ENCODE measurements at regions not wholly inside any gene's neighbourhood (a gene's known extent, or its start where the extent isn't known, plus 50 kb on each side); places are given as distances from the start of the nearest gene placed in this dataset.
"Not testable (repeated sequence)": the region's sequence is repeated elsewhere in the genome, so short reads cannot be mapped to it uniquely, and the experiment has no call there.

GRCh38 chr4:38387819-38388218 is 276.2 kb upstream of the KLF3 start:
- Mint-ChIP-seq H3K27me3 (ENCODE audit: insufficient read depth) (no peaks in the 10 kb centered on the region), H3K9me3 (peaks cover 28% of the 10 kb centered on the region), H3K4me3 (no peak overlapping the region), H3K27ac (no peak overlapping the region), H3K4me1 (ENCODE audit: low read depth) (no peaks in the 10 kb centered on the region), H3K36me3 (ENCODE audit: low read depth) (peaks cover 8% of the 10 kb centered on the region)
- intact Hi-C loops (cut with micrococcal nuclease): no loop called here
- no peak for DNase-seq (ENCODE audit: low spot score)

GRCh38 chr4:38388907-38389306 is 275.1 kb upstream of the KLF3 start:
- H3K4me3 Mint-ChIP-seq; intact Hi-C loops (cut with micrococcal nuclease); H3K4me1 Mint-ChIP-seq (ENCODE audit: low read depth); DNase-seq (ENCODE audit: low spot score); H3K27ac Mint-ChIP-seq; H3K27me3 Mint-ChIP-seq (ENCODE audit: insufficient read depth); H3K36me3 Mint-ChIP-seq (ENCODE audit: low read depth): not testable (repeated sequence)
- peaks cover 28% of the 10 kb centered on the region for H3K9me3 Mint-ChIP-seq

GRCh38 chr4:38390969-38391545 is 272.9 kb upstream of the KLF3 start:
- H3K27me3 Mint-ChIP-seq (ENCODE audit: insufficient read depth): no peaks in the 10 kb centered on the region
- H3K9me3 Mint-ChIP-seq: peaks cover 28% of the 10 kb centered on the region
- H3K36me3 Mint-ChIP-seq (ENCODE audit: low read depth): peaks cover 8% of the 10 kb centered on the region
- H3K4me3 Mint-ChIP-seq: no peak overlapping the region
- no peak for DNase-seq (ENCODE audit: low spot score)
- intact Hi-C loops (cut with micrococcal nuclease): no loop called here
- H3K27ac Mint-ChIP-seq: no peak overlapping the region
- no peaks in the 10 kb centered on the region for H3K4me1 Mint-ChIP-seq (ENCODE audit: low read depth)

GRCh38 chr4:38392223-38392855 is 271.7 kb upstream of the KLF3 start:
- no peak overlapping the region for H3K4me3 Mint-ChIP-seq
- no peaks in the 10 kb centered on the region for H3K4me1 Mint-ChIP-seq (ENCODE audit: low read depth)
- H3K27me3 Mint-ChIP-seq (ENCODE audit: insufficient read depth): no peaks in the 10 kb centered on the region
- no peak overlapping the region for H3K27ac Mint-ChIP-seq
- no peak for DNase-seq (ENCODE audit: low spot score)
- peaks cover 8% of the 10 kb centered on the region for H3K36me3 Mint-ChIP-seq (ENCODE audit: low read depth)
- peaks cover 28% of the 10 kb centered on the region for H3K9me3 Mint-ChIP-seq
- intact Hi-C loops (cut with micrococcal nuclease): no loop called here

GRCh38 chr4:38396091-38396490 is 267.9 kb upstream of the KLF3 start:
- H3K36me3 Mint-ChIP-seq (ENCODE audit: low read depth): peaks cover 6% of the 10 kb centered on the region
- DNase-seq (ENCODE audit: low spot score): no peak
- H3K4me3 Mint-ChIP-seq: no peak overlapping the region
- H3K9me3 Mint-ChIP-seq: peaks cover 22% of the 10 kb centered on the region
- intact Hi-C loops (cut with micrococcal nuclease): no loop called here
- H3K27me3 Mint-ChIP-seq (ENCODE audit: insufficient read depth): no peaks in the 10 kb centered on the region
- H3K4me1 Mint-ChIP-seq (ENCODE audit: low read depth): no peaks in the 10 kb centered on the region
- no peak overlapping the region for H3K27ac Mint-ChIP-seq

GRCh38 chr4:38396845-38397547 is 267.0 kb upstream of the KLF3 start:
- no peak overlapping the region for H3K27ac Mint-ChIP-seq
- no peak overlapping the region for H3K4me3 Mint-ChIP-seq
- H3K36me3 Mint-ChIP-seq (ENCODE audit: low read depth): peaks cover 2% of the 10 kb centered on the region
- H3K9me3 Mint-ChIP-seq: peaks cover 15% of the 10 kb centered on the region
- no peaks in the 10 kb centered on the region for H3K27me3 Mint-ChIP-seq (ENCODE audit: insufficient read depth)
- DNase-seq (ENCODE audit: low spot score): no peak
- intact Hi-C loops (cut with micrococcal nuclease): no loop called here
- no peaks in the 10 kb centered on the region for H3K4me1 Mint-ChIP-seq (ENCODE audit: low read depth)

GRCh38 chr4:38400946-38401345 is 263.1 kb upstream of the KLF3 start:
- DNase-seq (ENCODE audit: low spot score): no peak
- no peak overlapping the region for H3K4me3 Mint-ChIP-seq
- no peaks in the 10 kb centered on the region for H3K27me3 Mint-ChIP-seq (ENCODE audit: insufficient read depth)
- peaks cover 19% of the 10 kb centered on the region for H3K9me3 Mint-ChIP-seq
- intact Hi-C loops (cut with micrococcal nuclease): no loop called here
- H3K4me1 Mint-ChIP-seq (ENCODE audit: low read depth): no peaks in the 10 kb centered on the region
- H3K27ac Mint-ChIP-seq: no peak overlapping the region
- H3K36me3 Mint-ChIP-seq (ENCODE audit: low read depth): peaks cover 4% of the 10 kb centered on the region

GRCh38 chr4:38406243-38406642 is 257.8 kb upstream of the KLF3 start:
- Mint-ChIP-seq H3K4me1 (ENCODE audit: low read depth) (no peaks in the 10 kb centered on the region), H3K9me3 (peaks cover 9% of the 10 kb centered on the region), H3K4me3 (no peak overlapping the region), H3K27me3 (ENCODE audit: insufficient read depth) (no peaks in the 10 kb centered on the region), H3K27ac (no peak overlapping the region), H3K36me3 (ENCODE audit: low read depth) (peaks cover 4% of the 10 kb centered on the region)
- intact Hi-C loops (cut with micrococcal nuclease): no loop called here
- no peak for DNase-seq (ENCODE audit: low spot score)

- intact Hi-C loops (cut with micrococcal nuclease): no loop called here
- DNase-seq (ENCODE audit: low spot score): no peak
These were observed 254.1 kb upstream of the KLF3 start for GRCh38 chr4:38409852-38410251.

GRCh38 chr4:38411092-38411491 is 252.9 kb upstream of the KLF3 start:
- H3K36me3 Mint-ChIP-seq (ENCODE audit: low read depth): no peaks in the 10 kb centered on the region
- peaks cover 7% of the 10 kb centered on the region for H3K4me1 Mint-ChIP-seq (ENCODE audit: low read depth)
- H3K4me3 Mint-ChIP-seq: no peak overlapping the region
- intact Hi-C loops (cut with micrococcal nuclease): no loop called here
- H3K9me3 Mint-ChIP-seq: no peaks in the 10 kb centered on the region
- H3K27me3 Mint-ChIP-seq (ENCODE audit: insufficient read depth): no peaks in the 10 kb centered on the region
- H3K27ac Mint-ChIP-seq: no peak overlapping the region
- no peak for DNase-seq (ENCODE audit: low spot score)

More at GRCh38 chr4:38409852-38410251, 254.1 kb upstream of the KLF3 start:
- Mint-ChIP-seq H3K27me3 (ENCODE audit: insufficient read depth) (no peaks in the 10 kb centered on the region), H3K4me1 (ENCODE audit: low read depth) (peaks cover 7% of the 10 kb centered on the region), H3K36me3 (ENCODE audit: low read depth) (no peaks in the 10 kb centered on the region), H3K4me3 (no peak overlapping the region), H3K27ac (no peak overlapping the region), H3K9me3 (no peaks in the 10 kb centered on the region)

- peaks cover 7% of the 10 kb centered on the region for H3K4me1 Mint-ChIP-seq (ENCODE audit: low read depth)
- intact Hi-C loops (cut with micrococcal nuclease): no loop called here
- no peaks in the 10 kb centered on the region for H3K36me3 Mint-ChIP-seq (ENCODE audit: low read depth)
- no peaks in the 10 kb centered on the region for H3K9me3 Mint-ChIP-seq
- H3K27ac Mint-ChIP-seq: no peak overlapping the region
- H3K27me3 Mint-ChIP-seq (ENCODE audit: insufficient read depth): no peaks in the 10 kb centered on the region
- DNase-seq (ENCODE audit: low spot score): no peak
- no peak overlapping the region for H3K4me3 Mint-ChIP-seq
These were observed 251.9 kb upstream of the KLF3 start for GRCh38 chr4:38411981-38412536.

GRCh38 chr4:38413524-38414341 is 250.3 kb upstream of the KLF3 start:
- Mint-ChIP-seq H3K4me1 (ENCODE audit: low read depth) (peaks cover 7% of the 10 kb centered on the region), H3K27me3 (ENCODE audit: insufficient read depth) (peaks cover 2% of the 10 kb centered on the region), H3K27ac (no peak overlapping the region), H3K4me3 (no peak overlapping the region), H3K9me3 (peaks cover 6% of the 10 kb centered on the region), H3K36me3 (ENCODE audit: low read depth) (no peaks in the 10 kb centered on the region)
- no peak for DNase-seq (ENCODE audit: low spot score)
- intact Hi-C loops (cut with micrococcal nuclease): no loop called here

Data from activated T-helper 1 cell treated with anti-CD3 and anti-CD28 coated beads, Interleukin-12 subunit alpha, Interleukin-12 subunit beta, Interleukin-2, Interleukin-4 antibody, amounts not matched to agents 30 ng/mL and 10 ng/mL and 1 ng/mL, durations not matched to agents 14 hours and 24 hours and 36 hours (primary cell).